ENCODE measurements at regions not wholly inside any gene's neighbourhood (a gene's known extent, or its start where the extent isn't known, plus 50 kb on each side); places are given as distances from the start of the nearest gene placed in this dataset.

GRCh38 chr7:157482517-157483087 is 145.8 kb downstream of the DNAJB6 start:
- DNase-seq (ENCODE audit: low spot score): peak; percentile 53

GRCh38 chr7:157483515-157483914 is 146.7 kb downstream of the DNAJB6 start:
- no peak for DNase-seq (ENCODE audit: low spot score)

- no peak for DNase-seq (ENCODE audit: low spot score)
Observed at GRCh38 chr7:157483971-157484410, 147.2 kb downstream of the DNAJB6 start.

GRCh38 chr7:157484411-157485081 is 147.7 kb downstream of the DNAJB6 start:
- DNase-seq (ENCODE audit: low spot score): no peak

GRCh38 chr7:157485361-157485831 is 148.6 kb downstream of the DNAJB6 start:
- DNase-seq (ENCODE audit: low spot score): no peak

GRCh38 chr7:157486007-157486755 is 149.4 kb downstream of the DNAJB6 start:
- DNase-seq (ENCODE audit: low spot score): no peak

- no peak for DNase-seq (ENCODE audit: low spot score)
Observed at GRCh38 chr7:157487046-157487770, 150.4 kb downstream of the DNAJB6 start.

GRCh38 chr7:157488281-157488680 is 151.5 kb downstream of the DNAJB6 start:
- no peak for DNase-seq (ENCODE audit: low spot score)

GRCh38 chr7:157488966-157489365 is 152.2 kb downstream of the DNAJB6 start:
- no peak for DNase-seq (ENCODE audit: low spot score)

All from NAMALWA (cell line).